Skeletal muscle satellite cell (primary cell): ENCODE measurements at regions not wholly inside any gene's neighbourhood (a gene's known extent, or its start where the extent isn't known, plus 50 kb on each side); places are given as distances from the start of the nearest gene placed in this dataset.

Source experiments
- H3K27me3 ChIP-seq: 2 replicates; pipeline ENCODE4 v1.7.0; 2013; ENCODE audit warnings: low read length; ENCODE audit not compliant: control insufficient read depth, insufficient read depth
- H3K36me3 ChIP-seq: 2 replicates; pipeline ENCODE4 v1.7.0; 2013; ENCODE audit warnings: mild to moderate bottlenecking, control low read depth, low read length; ENCODE audit not compliant: insufficient read depth
- H3K4me1 ChIP-seq: 2 replicates; pipeline ENCODE4 v1.7.0; 2013; ENCODE audit warnings: low read length; ENCODE audit not compliant: control insufficient read depth, insufficient read depth
- H3K4me2 ChIP-seq: 2 replicates; pipeline ENCODE4 v1.7.0; 2013; ENCODE audit warnings: mild to moderate bottlenecking, low read length
- H3K4me3 ChIP-seq: 2 replicates; pipeline ENCODE4 v1.7.0; 2013; ENCODE audit warnings: low read length
- H3K9ac ChIP-seq: 2 replicates; pipeline ENCODE4 v1.7.0; 2013; ENCODE audit warnings: mild to moderate bottlenecking, low read depth, low read length, moderate library complexity
- H3K9me3 ChIP-seq: replicated peaks from 2 replicates; pipeline ENCODE4 v1.7.0; 2013; ENCODE audit warnings: mild to moderate bottlenecking, control low read depth, low read length

DNA sequence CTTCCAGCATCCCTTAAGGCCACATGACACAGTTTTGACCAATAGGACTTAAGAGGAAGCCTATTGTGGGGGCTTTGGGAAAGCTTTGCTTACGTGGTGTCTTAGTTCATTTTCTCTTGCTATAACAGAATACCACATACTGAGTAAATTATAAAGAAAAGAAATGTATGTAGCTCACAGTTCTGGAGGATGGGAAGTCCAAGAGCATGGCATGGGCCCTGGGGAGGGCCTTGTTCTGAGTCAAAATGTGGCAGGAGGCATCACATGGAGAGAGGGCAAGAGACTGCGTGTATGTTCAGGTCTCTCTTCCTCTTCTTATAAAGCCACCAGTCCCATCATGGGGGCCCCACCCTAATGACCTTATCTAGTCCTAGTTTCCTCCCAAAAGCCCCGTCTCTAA lies 68.6 kb upstream of the CPEB4 start:
- H3K4me3 ChIP-seq, result no peak overlapping the region
- no peak overlapping the region for H3K4me2 ChIP-seq
- no peak overlapping the region for H3K9ac ChIP-seq
- H3K27me3 ChIP-seq, result no peaks in the 10 kb centered on the region
- no peaks in the 10 kb centered on the region for H3K36me3 ChIP-seq
- H3K9me3 ChIP-seq, result no peaks in the 10 kb centered on the region
- H3K4me1 ChIP-seq, result peaks cover 19% of the 10 kb centered on the region

DNA sequence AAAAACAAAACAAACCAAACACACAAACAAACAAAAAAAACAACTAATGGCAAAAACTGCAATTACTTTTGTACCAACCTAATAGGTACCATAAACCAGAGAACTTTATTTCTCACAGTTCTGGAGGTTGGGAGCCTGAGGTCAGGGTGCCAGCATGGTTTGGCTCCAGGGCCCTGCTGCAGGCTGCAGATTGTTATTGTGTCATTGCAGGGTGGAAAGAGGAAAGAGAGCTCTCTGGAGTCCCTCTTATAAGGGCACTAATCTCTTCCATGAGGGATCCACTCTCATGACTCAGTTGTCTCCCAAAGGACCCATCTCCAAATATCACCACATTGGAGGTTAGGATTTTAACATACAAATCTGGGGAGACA lies 64.9 kb upstream of the CPEB4 start:
- Histone ChIP-seq H3K9me3 (no peaks in the 10 kb centered on the region), H3K36me3 (no peaks in the 10 kb centered on the region), H3K27me3 (no peaks in the 10 kb centered on the region), H3K4me2 (no peak overlapping the region), H3K4me3 (no peak overlapping the region), H3K9ac (no peak overlapping the region), H3K4me1 (peaks cover 31% of the 10 kb centered on the region)

DNA sequence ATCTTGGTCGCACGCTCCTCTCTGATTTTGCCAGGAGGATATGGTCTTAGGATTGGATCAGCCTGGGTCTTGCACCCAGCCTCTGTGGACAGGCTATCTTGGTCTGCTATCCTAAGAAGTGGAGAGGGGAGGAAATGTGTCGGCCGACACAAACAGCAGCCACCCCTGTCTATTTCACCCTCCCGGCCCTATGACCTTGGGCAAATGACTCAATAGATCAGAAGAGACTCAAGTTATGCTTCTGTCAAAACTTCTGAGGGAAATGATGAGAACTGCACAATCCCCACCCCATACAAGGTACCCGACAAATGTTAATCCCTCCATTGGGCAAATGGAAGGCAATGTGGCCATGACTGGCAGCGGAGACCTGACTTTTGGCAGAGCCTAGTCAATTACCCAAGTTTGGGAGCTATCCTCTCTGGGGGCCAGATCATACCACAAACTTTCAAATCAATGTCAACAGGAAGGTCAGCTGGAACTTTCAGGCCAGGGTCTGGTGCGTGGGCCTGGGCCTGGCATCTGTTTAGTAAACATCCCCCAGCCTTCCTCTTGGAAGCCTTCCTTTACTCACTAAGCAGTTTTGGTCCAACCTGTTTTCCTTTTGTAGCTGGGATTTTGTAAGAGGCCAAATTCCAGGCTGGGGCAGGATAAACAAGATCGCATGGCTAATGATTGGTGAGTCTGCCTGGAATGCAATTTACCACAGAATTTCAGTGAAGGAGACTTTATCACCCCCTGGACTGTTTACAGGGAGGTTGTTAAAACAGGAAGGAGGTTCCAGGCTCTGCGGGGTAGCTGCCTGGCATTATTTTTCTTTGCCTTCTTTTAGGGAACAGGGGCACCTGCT lies 64.2 kb upstream of the CPEB4 start:
- H3K4me3 ChIP-seq, result no peak overlapping the region

GRCh38 chr5:173825215-173825865 lies 62.8 kb upstream of the CPEB4 start:
- no peaks in the 10 kb centered on the region for H3K36me3 ChIP-seq
- peaks cover 38% of the 10 kb centered on the region for H3K4me1 ChIP-seq
- H3K9ac ChIP-seq, result no peak overlapping the region
- peak overlapping the region; percentile 8 for H3K4me2 ChIP-seq
- H3K4me3 ChIP-seq, result no peak overlapping the region
- H3K27me3 ChIP-seq, result no peaks in the 10 kb centered on the region
- H3K9me3 ChIP-seq, result no peaks in the 10 kb centered on the region

More for the DNA sequence above, 64.2 kb upstream of the CPEB4 start:
- no peaks in the 10 kb centered on the region for H3K36me3 ChIP-seq
- H3K4me1 ChIP-seq, result peaks cover 31% of the 10 kb centered on the region
- H3K4me2 ChIP-seq, result peak overlapping the region; percentile 43
- H3K27me3 ChIP-seq, result no peaks in the 10 kb centered on the region
- H3K9me3 ChIP-seq, result no peaks in the 10 kb centered on the region
- no peak overlapping the region for H3K9ac ChIP-seq

GRCh38 chr5:173826086-173826427 lies 62.1 kb upstream of the CPEB4 start:
- no peaks in the 10 kb centered on the region for H3K36me3 ChIP-seq
- H3K4me1 ChIP-seq, result peaks cover 38% of the 10 kb centered on the region
- H3K27me3 ChIP-seq, result no peaks in the 10 kb centered on the region

GRCh38 chr5:173826428-173827350 lies 61.5 kb upstream of the CPEB4 start:
- Histone ChIP-seq H3K4me1 (peaks cover 38% of the 10 kb centered on the region), H3K27me3 (no peaks in the 10 kb centered on the region), H3K4me3 (no peak overlapping the region), H3K9ac (no peak overlapping the region), H3K4me2 (no peak overlapping the region), H3K9me3 (no peaks in the 10 kb centered on the region), H3K36me3 (no peaks in the 10 kb centered on the region)

More at GRCh38 chr5:173826086-173826427, 62.1 kb upstream of the CPEB4 start:
- no peak overlapping the region for H3K9ac ChIP-seq
- no peaks in the 10 kb centered on the region for H3K9me3 ChIP-seq
- no peak overlapping the region for H3K4me3 ChIP-seq
- no peak overlapping the region for H3K4me2 ChIP-seq

DNA sequence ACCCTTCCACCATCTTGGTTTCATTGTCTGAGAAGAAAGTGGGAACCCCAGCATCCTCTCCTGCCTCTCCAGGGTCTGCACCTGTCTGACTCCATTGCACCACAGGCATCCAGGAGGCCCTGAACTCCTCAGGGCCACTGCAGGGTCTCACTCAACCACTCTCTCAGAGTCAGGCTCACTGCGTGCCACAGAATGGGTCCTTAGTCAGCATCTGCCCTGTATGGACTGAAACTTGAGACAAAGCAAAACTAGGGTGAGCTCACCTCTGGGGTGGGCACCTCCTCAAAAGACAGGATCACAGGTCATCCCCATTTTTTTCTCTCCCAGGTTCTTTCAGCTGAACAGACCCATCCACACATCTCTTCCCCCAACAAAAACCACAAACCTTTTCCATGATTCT lies 59.2 kb upstream of the CPEB4 start:
- Histone ChIP-seq H3K4me1 (peaks cover 25% of the 10 kb centered on the region), H3K4me3 (no peak overlapping the region), H3K27me3 (peaks cover 4% of the 10 kb centered on the region), H3K4me2 (no peak overlapping the region), H3K36me3 (no peaks in the 10 kb centered on the region), H3K9ac (no peak overlapping the region), H3K9me3 (no peaks in the 10 kb centered on the region)

- no peak overlapping the region for H3K4me3 ChIP-seq
- peaks cover 16% of the 10 kb centered on the region for H3K4me1 ChIP-seq
- H3K36me3 ChIP-seq, result no peaks in the 10 kb centered on the region
- H3K27me3 ChIP-seq, result peaks cover 4% of the 10 kb centered on the region
- H3K9ac ChIP-seq, result no peak overlapping the region
- H3K9me3 ChIP-seq, result no peaks in the 10 kb centered on the region
- H3K4me2 ChIP-seq, result no peak overlapping the region
Measured at GRCh38 chr5:173829826-173830225, 58.3 kb upstream of the CPEB4 start.

DNA sequence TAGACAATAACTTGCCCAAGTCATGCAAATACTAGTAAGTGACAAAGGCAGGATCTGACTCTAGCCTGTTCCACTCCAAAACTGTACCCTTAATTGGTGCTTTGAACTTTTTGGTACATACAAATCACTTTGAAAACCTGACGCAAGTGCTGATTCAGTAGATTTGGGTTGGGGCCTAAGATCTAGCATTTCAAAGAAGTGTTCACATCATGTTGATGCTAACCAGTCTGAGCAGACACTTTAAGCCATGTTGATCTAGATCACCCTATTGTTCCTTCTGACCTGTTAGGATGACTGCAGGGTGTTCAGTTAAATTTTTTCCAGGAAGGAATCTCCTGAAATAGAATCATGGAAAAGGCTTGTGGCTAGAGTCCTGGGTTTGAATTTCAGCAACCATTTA lies 57.7 kb upstream of the CPEB4 start:
- no peak overlapping the region for H3K4me3 ChIP-seq
- H3K27me3 ChIP-seq, result peaks cover 4% of the 10 kb centered on the region
- no peaks in the 10 kb centered on the region for H3K9me3 ChIP-seq
- peaks cover 10% of the 10 kb centered on the region for H3K4me1 ChIP-seq
- H3K9ac ChIP-seq, result no peak overlapping the region
- no peak overlapping the region for H3K4me2 ChIP-seq
- H3K36me3 ChIP-seq, result no peaks in the 10 kb centered on the region

- Histone ChIP-seq H3K36me3 (no peaks in the 10 kb centered on the region), H3K9me3 (no peaks in the 10 kb centered on the region), H3K9ac (no peak overlapping the region), H3K4me2 (no peak overlapping the region), H3K4me3 (no peak overlapping the region), H3K27me3 (peaks cover 4% of the 10 kb centered on the region), H3K4me1 (peaks cover 7% of the 10 kb centered on the region)
Measured at GRCh38 chr5:173831196-173831914, 56.8 kb upstream of the CPEB4 start.

DNA sequence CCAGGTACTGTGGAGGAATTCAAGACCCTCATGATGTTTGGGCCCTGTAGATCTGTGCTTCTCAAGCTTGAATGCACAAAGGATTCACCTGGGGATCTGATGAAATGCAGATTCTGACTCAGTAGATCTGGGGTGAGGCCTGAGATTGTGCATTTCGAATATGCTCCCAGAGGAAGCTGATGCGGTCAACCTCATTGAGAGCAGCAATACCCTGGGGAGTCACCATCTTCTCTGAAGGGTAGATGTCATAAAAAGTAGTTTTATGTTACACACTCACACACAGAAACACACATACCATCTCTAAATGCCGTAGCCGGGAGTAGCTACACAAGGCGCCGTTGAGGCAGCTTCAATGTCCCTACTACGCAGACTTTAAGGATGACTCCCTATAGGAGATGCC lies 55.8 kb upstream of the CPEB4 start:
- H3K36me3 ChIP-seq, result no peaks in the 10 kb centered on the region
- H3K4me1 ChIP-seq, result peaks cover 7% of the 10 kb centered on the region
- peaks cover 4% of the 10 kb centered on the region for H3K27me3 ChIP-seq
- H3K9ac ChIP-seq, result no peak overlapping the region
- H3K9me3 ChIP-seq, result no peaks in the 10 kb centered on the region
- no peak overlapping the region for H3K4me2 ChIP-seq
- no peak overlapping the region for H3K4me3 ChIP-seq
